Motor neuron (in vitro differentiated cells): ENCODE measurements at regions not wholly inside any gene's neighbourhood (a gene's known extent, or its start where the extent isn't known, plus 50 kb on each side); places are given as distances from the start of the nearest gene placed in this dataset.

Experiments used
- ATAC-seq, 8 experiments: fragments of 200-7000 bp; cut with Tn5 transposase; replicated peaks in 6 of 8; 2 replicates each; pipeline ENCODE4 v1.8.0; 2021; ENCODE audit warnings: mild to moderate bottlenecking in 8 of 8, moderate library complexity in 8 of 8
- H3K27ac ChIP-seq, 2 donors: fragments of 250-450 bp; sonication (Bioruptor Pico); 2 replicates each; pipeline ENCODE4 v1.9.0; 2021; ENCODE audit warnings: antibody characterized with exemption in 2 of 2, mild to moderate bottlenecking in 2 of 2, moderate library complexity in 1 of 2
- H3K4me1 ChIP-seq, 2 donors: fragments of 250-450 bp; sonication (Bioruptor Pico); replicated peaks in 1 of 2; 2 replicates each; pipeline ENCODE4 v1.6.1; 2021; ENCODE audit warnings: antibody characterized with exemption in 2 of 2, mild to moderate bottlenecking in 2 of 2, moderate library complexity in 1 of 2
- H3K4me3 ChIP-seq, 5 donors: fragments of 250-450 bp; sonication (Bioruptor Pico); 2 replicates each; pipeline ENCODE4 v1.9.0; 2021; ENCODE audit warnings: antibody characterized with exemption in 5 of 5, mild to moderate bottlenecking in 5 of 5, moderate library complexity in 4 of 5
- WGBS, 10 experiments: fragments of 450-650 bp; shearing (Covaris generic); methylation state at CpG; one replicate each; pipeline ENCODE4 v1.0.0; 2022; 5-methylcytosine and 5-hydroxymethylcytosine counted together
- in situ Hi-C, 9 experiments: fragments of 400-800 bp; cut with MboI; loops; one replicate each; pipeline ENCODE4 v1.15.0; 2021; ENCODE audit warnings: low sequenced_read_pairs in 9 of 9, low pct_unique_long_range_greater_than_20kb in 2 of 9; ENCODE audit not compliant: unreplicated experiment in 9 of 9

GRCh38 chr17:77877646-77878355 is 80.7 kb upstream of the TNRC6C start:
- in situ Hi-C loops = no loop called here
- ATAC-seq = peak in 5 of 8 experiments; percentile 46 to 79 (median 50)
- Histone ChIP-seq H3K4me1 (peaks cover 33 to 59% of the 10 kb centered on the region in 2 donors), H3K27ac (peak overlapping the region in 1 of 2 donors; percentile 72), H3K4me3 (no peak overlapping the region)
- WGBS, 10 experiments = 49 to 93% (median 78%) methylated on average over 2 to 9 of the region's 13 CpGs; no CpG with 5 or more reads in 2 of the 10 experiments

GRCh38 chr17:77879226-77879895 is 79.1 kb upstream of the TNRC6C start:
- H3K4me1 ChIP-seq = peaks cover 44 to 62% of the 10 kb centered on the region in 2 donors
- no peak overlapping the region for H3K4me3 ChIP-seq
- 50 to 100% (median 82%) methylated on average over 2 to 6 of the region's 13 CpGs; no CpG with 5 or more reads in 1 of the 10 experiments for WGBS, 10 experiments
- no peak for ATAC-seq
- no peak overlapping the region for H3K27ac ChIP-seq
- in situ Hi-C loops = no loop called here

GRCh38 chr17:77879896-77880280 is 78.6 kb upstream of the TNRC6C start:
- Histone ChIP-seq H3K27ac (no peak overlapping the region), H3K4me1 (peaks cover 49 to 67% of the 10 kb centered on the region in 2 donors), H3K4me3 (no peak overlapping the region)
- in situ Hi-C loops = no loop called here
- 74 to 98% (median 90%) methylated on average over 3 to 9 of the region's 9 CpGs; no CpG with 5 or more reads in 4 of the 10 experiments for WGBS, 10 experiments
- no peak for ATAC-seq

- no peak for ATAC-seq
- Histone ChIP-seq H3K4me1 (peaks cover 50 to 71% of the 10 kb centered on the region in 2 donors), H3K4me3 (no peak overlapping the region), H3K27ac (peak overlapping the region; percentile 6 to 48)
- in situ Hi-C loops = no loop called here
- 20 to 100% (median 100%) methylated on average over 1 to 4 of the region's 11 CpGs; no CpG with 5 or more reads in 3 of the 10 experiments for WGBS, 10 experiments
These were observed 77.6 kb upstream of the TNRC6C start for GRCh38 chr17:77880711-77881450.

- whole genome bisulfite sequencing, 10 experiments = 0% methylated on average over 1 of the region's 10 CpGs; no CpG with 5 or more reads in 9 of the 10 experiments
- H3K4me1 ChIP-seq = peaks cover 53 to 77% of the 10 kb centered on the region in 2 donors
These were observed 77.0 kb upstream of the TNRC6C start for GRCh38 chr17:77881545-77881944.

GRCh38 chr17:77882040-77882439 is 76.5 kb upstream of the TNRC6C start:
- 50 to 100% (median 96%) methylated on average over 1 to 3 of the region's 4 CpGs; no CpG with 5 or more reads in 2 of the 10 experiments for WGBS, 10 experiments
- no peak for ATAC-seq
- no peak overlapping the region for H3K4me3 ChIP-seq
- no peak overlapping the region for H3K27ac ChIP-seq
- H3K4me1 ChIP-seq = peaks cover 58 to 78% of the 10 kb centered on the region in 2 donors
- in situ Hi-C loops = no loop called here

More at GRCh38 chr17:77881545-77881944, 77.0 kb upstream of the TNRC6C start:
- Histone ChIP-seq H3K27ac (peak overlapping the region; percentile 6 to 48), H3K4me3 (no peak overlapping the region)
- peak; percentile 24 to 99 (median 56) for ATAC-seq
- in situ Hi-C loops = no loop called here

- H3K27ac ChIP-seq = peak overlapping the region in 1 of 2 donors; percentile 29
- 30 to 100% (median 80%) methylated on average over 1 to 5 of the region's 12 CpGs; no CpG with 5 or more reads in 5 of the 10 experiments for WGBS, 10 experiments
- peak in 3 of 8 experiments; percentile 2 to 9 (median 3) for ATAC-seq
- in situ Hi-C loops = no loop called here
- H3K4me3 ChIP-seq = no peak overlapping the region
- peaks cover 57 to 80% of the 10 kb centered on the region in 2 donors for H3K4me1 ChIP-seq
These were observed 75.9 kb upstream of the TNRC6C start for GRCh38 chr17:77882481-77883212.

GRCh38 chr17:77883213-77883650 is 75.3 kb upstream of the TNRC6C start:
- 40 to 100% (median 89%) methylated on average over 1 to 4 of the region's 10 CpGs; no CpG with 5 or more reads in 5 of the 10 experiments for WGBS, 10 experiments
- H3K4me3 ChIP-seq = no peak overlapping the region
- in situ Hi-C loops = no loop called here
- no peak for ATAC-seq
- peaks cover 62 to 80% of the 10 kb centered on the region in 2 donors for H3K4me1 ChIP-seq
- H3K27ac ChIP-seq = no peak overlapping the region

- peak in 5 of 8 experiments; percentile 62 to 80 (median 63) for ATAC-seq
- WGBS, 10 experiments = 0 to 31% (median 18%) methylated on average over 4 to 6 of the region's 11 CpGs; no CpG with 5 or more reads in 7 of the 10 experiments
- Histone ChIP-seq H3K4me3 (no peak overlapping the region), H3K4me1 (peaks cover 66 to 80% of the 10 kb centered on the region in 2 donors), H3K27ac (peak overlapping the region in 1 of 2 donors; percentile 53)
- in situ Hi-C loops = no loop called here
These were observed 74.5 kb upstream of the TNRC6C start for GRCh38 chr17:77884019-77884418.

- Histone ChIP-seq H3K4me3 (no peak overlapping the region), H3K4me1 (peaks cover 64 to 73% of the 10 kb centered on the region in 2 donors), H3K27ac (no peak overlapping the region)
- ATAC-seq = no peak
- in situ Hi-C loops = no loop called here
- 50 to 100% (median 89%) methylated on average over 1 to 2 of the region's 4 CpGs; no CpG with 5 or more reads in 7 of the 10 experiments for WGBS, 10 experiments
These were observed 73.4 kb upstream of the TNRC6C start for GRCh38 chr17:77884967-77885641.

- WGBS, 10 experiments = 48 to 91% (median 71%) methylated on average over 2 to 8 of the region's 8 CpGs
- Histone ChIP-seq H3K4me1 (peaks cover 64 to 71% of the 10 kb centered on the region in 2 donors), H3K27ac (no peak overlapping the region), H3K4me3 (no peak overlapping the region)
- in situ Hi-C loops = no loop called here
- ATAC-seq = no peak
These were observed 72.7 kb upstream of the TNRC6C start for GRCh38 chr17:77885678-77886386.
